GM12892 (cell line): ENCODE measurements at regions not wholly inside any gene's neighbourhood (a gene's known extent, or its start where the extent isn't known, plus 50 kb on each side); places are given as distances from the start of the nearest gene placed in this dataset.
"Not testable (repeated sequence)": the region's sequence is repeated elsewhere in the genome, so short reads cannot be mapped to it uniquely, and the experiment has no call there.

Experiments used
- DNase-seq: peaks from one replicate; pipeline ENCODE4 v3.0.0; 2011; ENCODE audit not compliant: insufficient read length
- FAIRE-seq: peaks from 2 replicates; lab custom pipeline; 2011; peaks lifted over from hg19 to GRCh38; lab: Jason Lieb, UNC
- POLR2A ChIP-seq: IDR thresholded peaks from 2 replicates; pipeline ENCODE4 v1.6.1; 2011; ENCODE audit warnings: low read depth, low read length, control low read depth
- POLR2AphosphoS5 ChIP-seq: IDR thresholded peaks from 2 replicates; pipeline ENCODE4 v1.6.1; 2011; ENCODE audit warnings: low read depth, low read length, control low read depth
- TAF1 ChIP-seq: IDR thresholded peaks from 2 replicates; pipeline ENCODE4 v1.6.1; 2011; ENCODE audit warnings: low read depth, mild to moderate bottlenecking, control low read depth, low read length, borderline replicate concordance

GRCh38 chr5:21071986-21072385, 1084.0 kb upstream of the CDH18 start:
- no peak for DNase-seq
- FAIRE-seq, result no peak
- TF ChIP-seq POLR2AphosphoS5, result no peak

GRCh38 chr5:21071421-21071820, 1083.4 kb upstream of the CDH18 start:
- TF ChIP-seq TAF1, result no peak
- no peak for TF ChIP-seq POLR2AphosphoS5
- no peak for TF ChIP-seq POLR2A
- DNase-seq (no peak), FAIRE-seq (no peak)

- FAIRE-seq (no peak), DNase-seq (no peak)
- TF ChIP-seq POLR2A (no peak), TAF1 (no peak), POLR2AphosphoS5 (no peak)
These were observed 1082.9 kb upstream of the CDH18 start for GRCh38 chr5:21070858-21071257.

GRCh38 chr5:21067724-21068123, 1079.7 kb upstream of the CDH18 start:
- no peak for TF ChIP-seq TAF1
- TF ChIP-seq POLR2A, result no peak
- no peak for TF ChIP-seq POLR2AphosphoS5
- DNase-seq (no peak), FAIRE-seq (no peak)

- TF ChIP-seq POLR2AphosphoS5, result no peak
- no peak for TF ChIP-seq TAF1
- FAIRE-seq (no peak), DNase-seq (no peak)
These were observed 1075.1 kb upstream of the CDH18 start for GRCh38 chr5:21063146-21063545.

GRCh38 chr5:21058289-21058688, 1070.3 kb upstream of the CDH18 start:
- no peak for DNase-seq
- TF ChIP-seq TAF1 (no peak), POLR2A (no peak), POLR2AphosphoS5 (no peak)
- no peak for FAIRE-seq

- FAIRE-seq (no peak), DNase-seq (no peak)
- TF ChIP-seq POLR2A (no peak), TAF1 (no peak), POLR2AphosphoS5 (no peak)
These were observed 1063.9 kb upstream of the CDH18 start for GRCh38 chr5:21051945-21052344.

GRCh38 chr5:21049901-21050300, 1061.9 kb upstream of the CDH18 start:
- TF ChIP-seq POLR2A, result no peak
- no peak for TF ChIP-seq TAF1
- no peak for TF ChIP-seq POLR2AphosphoS5
- DNase-seq, result no peak
- FAIRE-seq, result no peak

- DNase-seq, result no peak
- TF ChIP-seq POLR2AphosphoS5 (no peak), TAF1 (no peak), POLR2A (no peak)
- FAIRE-seq, result no peak
These were observed 1043.0 kb upstream of the CDH18 start for GRCh38 chr5:21030981-21031380.

GRCh38 chr5:21024966-21025365, 1037.0 kb upstream of the CDH18 start:
- no peak for TF ChIP-seq POLR2AphosphoS5
- DNase-seq (no peak), FAIRE-seq (no peak)

- TF ChIP-seq POLR2AphosphoS5, result no peak
- TF ChIP-seq POLR2A, result no peak
- no peak for TF ChIP-seq TAF1
- DNase-seq, result no peak
- no peak for FAIRE-seq
These were observed 1025.2 kb upstream of the CDH18 start for GRCh38 chr5:21013237-21013636.

- TF ChIP-seq POLR2AphosphoS5, result no peak
- no peak for FAIRE-seq
- DNase-seq, result no peak
These were observed 1019.8 kb upstream of the CDH18 start for GRCh38 chr5:21007781-21008180.

- not testable (repeated sequence) for FAIRE-seq
These were observed 1000.9 kb upstream of the CDH18 start for GRCh38 chr5:20988933-20989332.

GRCh38 chr5:20985754-20986153, 997.8 kb upstream of the CDH18 start:
- TF ChIP-seq TAF1 (no peak), POLR2AphosphoS5 (no peak), POLR2A (no peak)
- DNase-seq, result no peak
- no peak for FAIRE-seq

More at GRCh38 chr5:20988933-20989332, 1000.9 kb upstream of the CDH18 start:
- DNase-seq, result not testable (repeated sequence)
